NCI-H446 (cell line): ENCODE measurements at regions not wholly inside any gene's neighbourhood (a gene's known extent, or its start where the extent isn't known, plus 50 kb on each side); places are given as distances from the start of the nearest gene placed in this dataset.

Source experiments
- DNase-seq, 2 experiments: peaks; one replicate each; lab custom pipeline; 2025; lab: John Stamatoyannopoulos, UW

DNA sequence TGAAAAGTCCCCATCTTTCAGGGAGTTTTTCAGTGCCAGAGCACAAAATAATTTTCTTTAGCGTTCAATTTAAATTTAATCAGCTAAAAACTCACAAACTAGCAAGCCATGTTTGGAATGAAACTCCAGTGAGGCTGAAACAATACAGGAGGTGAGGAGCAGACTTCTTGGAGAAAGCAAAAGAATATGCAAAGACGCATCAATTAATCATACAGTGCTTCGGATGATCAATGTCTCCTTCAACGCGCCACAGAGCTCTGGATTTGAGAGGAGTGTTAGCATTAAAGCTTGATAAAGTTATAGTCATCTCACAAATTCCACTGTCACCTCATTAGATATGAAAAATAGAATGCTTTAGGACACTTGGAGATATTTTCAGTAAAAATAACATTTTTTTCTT lies 248.0 kb downstream of the WDR11 start:
- DNase-seq = no peak

- no peak for DNase-seq
Observed at GRCh38 chr10:121099592-121099991, 248.4 kb downstream of the WDR11 start.

DNA sequence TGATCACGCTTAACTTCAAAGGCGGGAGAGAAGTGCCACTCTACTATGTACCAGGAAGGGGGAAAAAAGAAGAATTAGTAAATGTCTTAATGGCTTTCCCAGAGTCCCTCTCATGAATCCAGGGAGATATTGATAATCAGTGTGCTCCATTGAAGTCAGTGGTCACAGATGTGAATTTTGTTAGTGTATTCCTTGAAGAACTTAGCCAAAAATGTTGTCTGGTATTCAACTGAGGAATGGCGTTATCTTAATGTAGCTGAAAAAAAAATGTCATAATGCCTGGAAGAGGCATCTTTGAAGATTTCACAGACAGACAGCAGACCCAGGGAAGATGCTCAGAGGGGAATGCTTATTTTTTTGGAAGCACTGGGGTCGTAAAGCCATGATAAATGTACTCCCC lies 250.4 kb downstream of the WDR11 start:
- DNase-seq = no peak

GRCh38 chr10:121102706-121103105 lies 251.5 kb downstream of the WDR11 start:
- DNase-seq = peak in 1 of 2 experiments; percentile 15

DNA sequence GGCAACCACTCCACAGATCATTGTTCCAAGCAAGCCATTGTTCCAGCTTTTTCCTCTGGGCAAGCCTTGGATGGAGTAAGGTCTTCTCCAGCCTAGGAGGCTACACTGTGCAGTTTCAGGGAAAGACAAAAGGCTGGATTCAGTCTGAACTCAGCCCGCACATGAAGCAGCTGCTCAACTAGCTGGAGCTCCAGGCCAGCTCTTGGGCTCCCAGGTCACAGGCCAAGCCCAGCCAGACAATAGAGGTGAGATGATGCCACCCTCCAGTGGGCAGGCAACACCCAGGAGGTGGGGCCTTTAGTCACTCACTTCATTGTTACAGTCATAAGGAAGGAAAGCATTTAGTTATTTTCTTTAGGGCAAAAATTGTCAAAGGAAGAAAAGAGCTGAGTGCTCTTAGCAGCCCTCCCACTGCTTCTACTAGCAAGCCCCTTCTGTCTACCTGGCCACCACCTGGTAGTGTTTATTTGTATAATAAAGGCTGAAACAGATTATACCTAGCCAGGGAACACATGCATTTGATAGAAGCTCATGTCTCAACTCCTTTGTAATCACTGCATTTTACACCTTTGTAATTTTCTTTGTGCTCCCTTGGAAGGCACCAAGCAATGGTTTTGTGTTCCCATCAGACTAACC lies 253.4 kb downstream of the WDR11 start:
- no peak for DNase-seq

DNA sequence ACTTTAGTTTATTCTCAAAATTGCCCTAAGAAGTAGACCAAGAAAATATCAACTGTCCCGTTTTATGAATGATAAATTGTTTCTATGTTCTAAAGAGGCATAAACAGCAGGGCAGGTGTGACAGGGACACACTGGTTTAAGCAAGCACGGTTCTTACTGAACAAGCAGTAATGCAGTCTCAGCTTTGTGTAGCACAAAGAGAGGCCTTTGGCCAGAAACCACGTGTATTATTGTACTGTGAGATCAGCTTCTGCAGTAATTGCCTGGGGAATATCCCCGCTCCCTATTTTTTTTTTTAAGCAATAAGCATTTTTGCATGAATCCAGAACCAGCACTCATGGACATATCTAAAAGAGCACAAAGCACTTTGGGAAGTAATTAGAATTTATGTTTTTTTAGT lies 255.4 kb downstream of the WDR11 start:
- DNase-seq = no peak

DNA sequence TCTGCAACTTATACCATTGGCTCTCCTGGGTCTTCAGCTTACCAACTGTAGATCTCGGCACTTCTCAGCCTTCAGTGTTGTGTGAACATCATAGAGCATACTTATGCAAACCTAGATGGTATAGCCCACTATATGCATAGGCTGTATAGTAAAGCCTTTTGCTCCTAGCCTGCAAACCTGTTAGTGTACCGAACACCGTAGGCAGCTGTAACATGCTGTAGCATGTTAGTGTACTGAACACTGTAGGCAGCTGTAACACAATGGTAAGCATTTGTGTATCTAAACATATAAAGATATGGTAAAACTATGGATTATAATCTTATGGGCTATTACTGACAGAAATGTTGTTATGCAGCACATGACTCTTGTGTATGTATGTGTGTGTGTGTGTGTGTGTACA lies 256.9 kb downstream of the WDR11 start:
- DNase-seq = no peak

GRCh38 chr10:121110369-121110768 lies 259.2 kb downstream of the WDR11 start:
- no peak for DNase-seq

DNA sequence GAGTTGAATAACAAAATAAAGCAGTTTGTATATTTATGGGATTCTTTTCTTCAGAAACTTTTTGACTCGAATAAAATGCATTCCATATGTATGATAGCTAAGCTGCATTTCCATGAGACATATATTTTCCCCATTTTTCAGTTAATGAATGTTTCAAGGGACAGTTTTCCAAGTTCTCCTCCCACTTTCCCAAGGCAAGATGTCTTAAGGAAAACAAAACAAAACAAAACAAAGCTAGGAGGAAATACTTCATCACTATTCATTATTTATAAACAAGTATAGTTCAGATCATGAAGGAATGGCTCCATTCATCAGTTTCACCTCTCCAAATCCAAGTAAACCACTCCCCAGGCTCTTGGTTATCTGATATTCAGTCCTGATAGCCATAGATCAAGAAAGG lies 261.0 kb downstream of the WDR11 start:
- no peak for DNase-seq

GRCh38 chr10:121112579-121113384 lies 261.6 kb downstream of the WDR11 start:
- DNase-seq = peak in 1 of 2 experiments; percentile 29

GRCh38 chr10:121113385-121113696 lies 262.2 kb downstream of the WDR11 start:
- no peak for DNase-seq

DNA sequence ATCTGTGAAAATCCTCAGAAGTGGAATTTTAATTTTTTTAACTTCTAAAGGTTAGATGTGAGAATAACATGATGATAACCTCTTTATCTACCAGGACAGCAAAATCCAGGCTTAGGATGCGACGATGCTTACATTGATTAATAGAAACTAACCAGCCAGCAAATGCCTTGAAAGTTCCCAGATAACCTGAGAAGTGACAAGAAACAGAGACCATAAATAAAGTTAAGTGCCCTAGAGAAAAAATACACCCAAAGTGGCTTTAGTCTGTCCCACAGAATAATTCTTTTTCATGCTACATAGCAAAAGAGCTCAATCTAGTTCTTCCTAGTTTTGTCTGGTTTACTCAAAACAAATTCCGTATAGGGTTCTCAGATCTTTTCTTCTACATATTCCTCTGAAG lies 262.7 kb downstream of the WDR11 start:
- no peak for DNase-seq

DNA sequence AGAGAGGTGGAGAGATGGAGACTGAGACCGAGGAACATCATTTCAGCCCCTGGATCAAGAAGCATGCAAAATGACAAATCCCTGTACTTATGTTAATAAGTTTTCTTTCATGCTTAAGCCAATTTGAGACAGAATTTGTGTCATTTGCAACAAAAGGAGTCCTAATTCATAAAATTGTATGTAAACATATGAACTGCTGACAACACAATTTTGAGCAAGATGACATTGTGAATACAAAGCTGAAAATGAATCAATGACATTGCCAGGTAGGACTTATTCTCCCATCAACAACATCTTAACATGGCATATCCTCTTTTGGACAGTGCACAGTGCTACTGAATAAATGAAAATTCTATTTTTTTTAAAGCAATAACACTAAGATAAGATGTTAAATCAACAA lies 264.0 kb downstream of the WDR11 start:
- DNase-seq = no peak

- no peak for DNase-seq
Observed at GRCh38 chr10:121121462-121121861, 270.3 kb downstream of the WDR11 start.

DNA sequence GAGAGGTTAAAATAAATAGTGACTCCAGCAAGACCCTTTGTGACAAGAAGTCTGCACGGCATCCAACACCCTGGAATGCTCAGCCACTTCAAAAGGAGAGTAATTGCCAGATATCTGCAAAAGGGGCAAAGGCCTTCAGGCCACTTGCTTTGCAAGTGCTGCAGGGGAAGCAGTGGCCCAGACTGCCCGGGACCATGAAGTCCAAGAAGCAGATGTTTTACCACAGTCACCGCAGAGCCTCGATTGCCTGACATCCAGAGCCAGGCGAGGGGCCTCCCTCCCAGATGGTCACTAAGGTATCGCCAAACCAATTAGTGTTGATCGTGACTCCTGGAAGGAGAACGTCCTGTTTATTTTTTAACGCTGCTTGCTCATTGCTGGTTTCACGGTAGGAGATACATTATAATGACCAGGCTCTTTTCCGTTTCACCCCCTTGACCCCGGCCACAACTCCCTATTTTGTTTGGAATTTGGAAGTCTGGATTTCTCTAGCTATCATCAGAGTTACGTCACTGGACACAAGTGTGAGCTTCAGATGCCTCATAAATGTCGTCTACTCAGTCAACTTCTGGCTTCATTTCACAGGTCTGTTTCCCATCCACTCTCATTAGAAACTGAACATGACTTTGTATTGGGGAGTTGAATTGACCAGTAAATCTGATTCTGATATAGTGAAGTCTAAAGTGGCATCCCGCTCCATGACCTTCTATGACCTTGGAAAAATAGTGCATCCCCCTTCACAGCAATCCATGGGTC lies 276.2 kb downstream of the WDR11 start:
- DNase-seq = no peak

- DNase-seq = no peak
Observed at GRCh38 chr10:121128164-121128563, 277.0 kb downstream of the WDR11 start.

GRCh38 chr10:121129266-121129665 lies 278.1 kb downstream of the WDR11 start:
- no peak for DNase-seq

DNA sequence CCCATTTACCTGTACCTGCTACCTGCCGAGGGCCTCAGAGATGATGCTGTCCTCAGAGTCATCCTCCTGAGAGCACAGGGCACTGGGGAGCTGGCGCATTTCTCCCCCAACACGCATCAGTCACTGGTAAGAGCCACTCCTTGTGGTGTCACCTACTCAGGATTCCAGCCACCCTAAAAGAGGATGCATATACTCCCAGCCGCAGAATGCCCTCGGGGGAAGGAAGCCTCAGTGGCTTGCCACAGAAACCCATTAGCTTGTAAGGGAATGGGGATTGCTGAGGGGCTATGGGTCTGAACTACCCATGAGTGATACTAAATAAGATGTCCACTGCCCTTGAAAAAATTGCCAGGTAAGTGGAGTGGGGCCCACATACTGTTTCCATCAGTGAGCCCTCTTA lies 279.2 kb downstream of the WDR11 start:
- no peak for DNase-seq

- no peak for DNase-seq
Observed at GRCh38 chr10:121131014-121131413, 279.9 kb downstream of the WDR11 start.

DNA sequence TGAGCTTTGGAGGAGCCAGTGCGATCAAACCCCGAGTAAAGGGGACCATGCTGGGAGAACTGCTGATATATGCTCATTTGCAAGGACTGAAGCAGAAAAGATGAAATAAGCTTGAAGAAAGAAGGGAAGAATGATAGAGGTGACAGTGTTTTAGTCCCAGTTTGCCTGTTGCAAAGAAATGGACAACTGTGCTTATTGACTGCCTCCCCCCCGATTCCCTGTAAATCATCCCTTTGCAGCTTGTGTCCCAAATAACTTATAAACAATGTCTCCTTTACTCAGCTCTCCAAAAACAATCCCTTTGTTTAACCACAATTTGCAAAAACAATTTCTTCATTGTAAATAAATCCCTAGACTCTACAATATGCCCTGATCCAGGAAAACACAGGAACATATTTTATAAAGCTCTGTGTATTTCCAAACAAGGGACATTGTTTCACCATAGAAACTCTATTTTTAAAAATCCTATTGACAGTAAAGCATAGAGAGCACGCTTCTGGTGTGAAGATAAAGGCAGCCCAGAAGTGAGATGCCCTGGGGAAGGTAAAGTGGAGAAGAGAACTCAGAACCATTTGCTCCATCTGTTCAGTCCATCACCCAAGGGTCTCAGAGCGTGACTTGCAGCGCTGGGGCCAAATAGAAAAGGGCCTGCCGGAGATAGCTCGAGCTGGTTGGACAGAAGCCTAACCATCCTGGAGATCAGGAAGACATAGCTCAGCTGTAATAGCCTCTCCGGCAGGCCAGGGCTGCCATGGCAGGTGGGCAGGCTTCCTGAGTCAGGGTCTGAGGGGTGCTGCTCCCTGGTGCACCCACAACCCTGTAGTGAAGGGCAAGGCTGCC lies 280.5 kb downstream of the WDR11 start:
- peak in 1 of 2 experiments; percentile 17 for DNase-seq

DNA sequence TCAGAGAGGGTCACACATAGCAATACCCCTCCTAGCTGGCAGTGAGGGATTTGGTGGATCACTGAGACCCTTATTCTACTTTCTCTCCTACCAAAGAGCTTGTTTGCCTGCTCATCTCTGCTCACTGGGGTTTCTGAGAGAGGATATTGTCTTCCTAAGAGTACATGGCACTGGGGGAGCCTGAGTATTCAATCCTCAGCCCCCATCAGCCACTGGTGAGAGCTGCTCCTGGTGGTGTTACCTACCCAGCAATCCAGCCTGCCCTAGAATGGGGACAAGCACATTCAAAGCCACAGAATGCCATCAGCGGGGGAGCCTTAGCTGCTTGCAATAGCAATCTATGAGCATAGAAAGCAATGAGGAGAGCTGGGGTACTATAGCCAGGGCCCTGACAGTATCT lies 281.1 kb downstream of the WDR11 start:
- no peak for DNase-seq

- DNase-seq = no peak
Observed at GRCh38 chr10:121133901-121134300, 282.7 kb downstream of the WDR11 start.
